CD4-positive, alpha-beta T cell treated with Interleukin-12 subunit alpha and Interleukin-12 subunit beta, for 1 hour (primary cell): ENCODE measurements at regions not wholly inside any gene's neighbourhood (a gene's known extent, or its start where the extent isn't known, plus 50 kb on each side); places are given as distances from the start of the nearest gene placed in this dataset.
"Not testable (repeated sequence)": the region's sequence is repeated elsewhere in the genome, so short reads cannot be mapped to it uniquely, and the experiment has no call there.

Source experiments
- DNase-seq: peaks from one replicate; pipeline ENCODE4 v3.0.0-alpha.2; 2020

DNA sequence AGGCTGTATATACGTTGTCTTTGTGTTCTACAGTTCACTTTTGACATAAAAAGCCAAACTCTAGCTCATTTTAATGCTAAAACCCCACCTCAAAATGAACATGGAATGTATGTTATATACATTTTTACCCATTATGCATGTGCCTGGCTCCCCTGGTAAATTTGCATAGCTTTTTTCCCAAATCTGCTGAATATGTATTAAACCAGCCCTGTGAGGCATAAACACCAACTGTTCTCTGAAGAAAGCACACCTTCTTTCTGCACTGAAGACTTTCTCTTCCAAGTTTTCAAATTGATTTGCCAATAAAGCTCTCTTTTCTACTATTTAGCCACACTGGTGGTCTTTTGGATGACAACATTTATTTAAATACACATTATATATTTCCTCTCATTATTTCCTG, 549.4 kb downstream of the TRIB2 start:
- DNase-seq, result no peak

GRCh38 chr2:13284688-13285087, 568.0 kb downstream of the TRIB2 start:
- DNase-seq, result no peak

DNA sequence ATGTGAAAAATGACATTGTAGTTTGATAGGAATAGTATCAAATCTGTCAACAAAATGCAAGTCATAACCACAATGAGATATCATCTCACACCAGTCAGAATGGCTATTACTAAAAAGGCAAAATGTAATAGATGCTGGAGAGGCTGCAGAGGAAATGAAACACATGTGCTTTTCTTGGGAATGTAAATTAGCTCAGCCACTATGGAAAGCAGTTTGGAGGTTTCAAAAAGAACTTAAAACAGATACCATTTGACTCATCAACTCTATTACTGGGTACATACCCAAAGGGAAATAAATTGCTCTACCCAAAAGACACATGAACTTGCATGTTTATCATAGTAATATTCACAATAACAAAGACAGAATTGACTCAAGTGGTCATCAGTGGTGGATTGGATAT, 572.6 kb downstream of the TRIB2 start:
- no peak for DNase-seq

DNA sequence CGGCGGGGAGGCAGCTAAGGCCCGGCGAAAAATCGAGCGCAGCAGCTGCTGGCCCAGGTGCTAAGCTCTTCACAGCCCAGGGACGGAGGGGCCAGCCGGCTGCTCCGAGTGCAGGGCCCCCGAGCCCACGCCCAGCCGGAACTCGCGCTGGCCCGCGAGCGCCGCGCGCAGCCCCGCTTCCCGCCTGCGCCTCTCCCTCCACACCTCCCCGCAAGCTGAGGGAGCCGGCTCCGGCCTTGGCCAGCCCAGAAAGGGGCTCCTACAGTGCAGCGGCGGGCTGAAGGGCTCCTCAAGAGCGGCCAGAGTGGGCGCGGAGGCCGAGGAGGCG, 591.7 kb downstream of the TRIB2 start:
- DNase-seq, result not testable (repeated sequence)

DNA sequence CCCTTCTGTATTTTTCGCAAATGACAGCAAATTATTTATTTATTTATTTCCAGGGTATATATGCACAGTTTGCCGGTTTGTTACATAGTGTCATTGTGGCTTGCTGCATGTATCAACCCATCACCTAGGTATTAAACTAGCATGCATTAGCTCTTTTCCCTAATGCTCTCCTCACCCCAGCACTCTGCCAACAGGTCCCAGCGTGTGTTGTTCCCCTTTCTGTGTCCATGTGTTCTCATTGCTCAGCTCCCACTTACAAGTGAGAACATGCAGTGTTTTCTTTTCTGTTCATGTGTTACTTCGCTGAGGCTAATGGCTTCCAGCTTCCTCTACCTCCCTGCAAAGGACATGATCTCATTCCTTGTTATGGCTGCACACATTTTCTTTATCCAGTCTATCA, 592.3 kb downstream of the TRIB2 start:
- no peak for DNase-seq

DNA sequence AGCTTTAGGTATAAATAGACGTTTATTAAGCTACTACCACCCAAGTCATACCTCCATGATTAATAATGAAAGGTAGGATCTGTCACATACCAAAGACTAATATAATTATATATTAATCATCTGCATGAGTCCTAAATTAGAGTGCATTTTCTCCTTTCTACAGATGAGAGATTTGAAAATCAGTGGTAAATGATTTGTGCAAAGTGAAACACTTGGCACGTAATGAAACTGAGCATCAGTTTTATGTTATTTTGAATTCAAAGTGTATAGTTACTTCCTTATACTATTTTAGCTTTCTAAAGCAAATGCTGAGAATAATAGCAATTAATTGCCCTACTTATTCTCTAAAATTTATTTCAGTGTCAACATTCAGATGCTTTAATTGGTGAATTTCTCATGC, 615.3 kb downstream of the TRIB2 start:
- DNase-seq, result no peak

- DNase-seq, result not testable (repeated sequence)
Observed at GRCh38 chr2:13334071-13334470, 617.3 kb downstream of the TRIB2 start.

- no peak for DNase-seq
Observed at GRCh38 chr2:13334545-13334944, 617.8 kb downstream of the TRIB2 start.

DNA sequence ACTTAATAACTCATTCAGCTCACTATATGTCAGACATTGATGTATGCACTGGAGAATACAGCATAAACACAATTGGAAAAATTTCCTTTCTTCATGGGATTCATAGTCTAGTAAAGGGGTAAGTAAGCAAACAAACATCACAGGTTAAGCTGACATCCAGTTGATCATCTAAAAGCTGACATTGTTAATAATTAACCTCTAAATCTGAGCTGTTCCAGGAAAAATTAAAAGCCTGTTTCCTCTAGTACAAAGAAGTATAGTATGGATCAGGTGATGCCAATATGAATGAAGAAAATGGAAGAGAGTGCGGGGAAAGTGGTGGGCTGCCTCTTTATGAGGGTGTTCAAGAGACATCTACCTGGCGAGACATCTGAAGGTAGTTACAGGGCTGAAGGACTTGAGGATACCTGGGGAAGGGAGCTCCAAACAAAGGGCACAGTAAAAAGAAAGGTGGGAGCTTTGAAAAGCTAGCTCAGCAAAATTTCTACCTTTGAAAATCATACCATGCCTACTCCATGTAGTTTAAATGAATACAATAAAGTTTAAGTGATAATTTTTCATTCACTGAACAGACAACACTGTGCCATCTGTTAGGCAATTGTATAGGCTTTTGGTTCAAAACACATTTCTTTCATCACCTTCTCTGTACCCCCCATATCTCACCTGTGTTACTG, 619.3 kb downstream of the TRIB2 start:
- DNase-seq, result no peak

DNA sequence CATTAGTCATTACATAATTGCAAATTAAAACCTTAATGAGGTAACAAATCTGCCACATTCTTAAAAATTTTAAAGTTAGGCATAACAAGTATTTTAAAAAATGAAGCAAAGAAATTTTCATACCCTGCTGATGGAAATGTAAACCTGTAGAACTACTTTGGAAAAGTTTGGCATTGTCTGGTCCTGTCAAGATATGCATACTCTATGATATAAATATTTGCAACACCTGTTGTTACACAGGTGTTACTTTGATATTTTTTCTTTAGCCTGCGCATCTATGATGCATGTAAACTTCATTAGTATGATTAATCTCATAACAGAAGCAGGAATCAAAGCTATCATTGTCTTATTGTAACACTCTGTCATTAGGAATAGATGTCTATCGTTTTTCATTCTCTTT, 634.3 kb downstream of the TRIB2 start:
- DNase-seq, result no peak

GRCh38 chr2:13353083-13353482, 636.3 kb downstream of the TRIB2 start:
- no peak for DNase-seq

DNA sequence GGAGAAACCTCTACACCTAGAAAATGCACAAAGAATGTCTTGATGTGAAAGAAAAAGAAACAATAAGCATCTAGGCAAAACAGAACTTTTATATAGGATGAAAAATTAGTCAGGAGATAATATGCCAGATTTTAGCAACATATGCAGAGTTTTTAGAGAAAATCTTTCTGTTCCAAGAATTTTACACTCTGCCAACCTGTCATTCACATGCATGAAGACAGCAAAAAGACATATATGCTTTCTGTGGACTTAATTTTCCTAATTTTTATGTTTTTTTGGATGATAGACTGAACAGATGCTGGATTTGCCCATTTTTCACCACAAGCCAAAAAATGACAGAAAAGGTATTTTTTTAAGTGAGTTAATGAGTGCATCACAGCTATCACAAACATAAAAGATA, 637.3 kb downstream of the TRIB2 start:
- DNase-seq, result no peak

DNA sequence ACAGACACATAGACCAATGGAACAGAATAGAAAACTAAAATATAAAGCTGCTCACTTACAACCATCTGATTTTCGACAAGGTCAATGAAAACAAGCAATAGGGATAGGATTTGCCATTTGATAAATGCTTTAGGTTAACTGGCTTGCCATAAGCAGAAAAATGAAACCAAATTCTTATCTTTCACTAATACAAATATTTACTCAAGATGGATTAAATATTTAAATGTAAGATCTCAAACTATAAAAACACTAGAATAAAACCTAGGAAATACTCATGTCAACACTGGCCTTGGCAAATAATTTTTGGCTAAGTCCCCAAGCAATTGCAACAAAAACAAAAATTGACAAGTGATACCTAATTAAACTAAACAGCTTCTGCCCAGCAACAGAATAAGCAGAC, 665.2 kb downstream of the TRIB2 start:
- DNase-seq, result not testable (repeated sequence)

DNA sequence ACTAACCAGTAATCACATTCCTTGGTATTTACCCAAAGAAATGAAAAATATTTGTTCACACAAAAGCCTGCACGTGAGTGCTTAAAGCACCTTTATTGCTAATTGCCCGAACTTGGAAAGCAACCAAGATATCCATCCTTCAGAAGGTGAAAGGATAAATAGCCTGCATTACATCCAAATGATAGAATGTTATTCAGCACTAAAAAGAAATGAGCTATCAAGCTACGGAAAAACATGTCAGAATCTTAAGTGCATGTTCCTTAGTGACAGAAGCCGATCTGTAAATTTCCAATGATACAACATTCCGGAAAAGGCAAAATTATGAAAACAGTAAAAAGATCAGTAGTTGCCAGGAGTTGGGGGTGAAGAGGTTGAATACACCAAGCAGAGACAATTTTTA, 672.4 kb downstream of the TRIB2 start:
- not testable (repeated sequence) for DNase-seq

- no peak for DNase-seq
Observed at GRCh38 chr2:13390676-13391075, 673.9 kb downstream of the TRIB2 start.

GRCh38 chr2:13401312-13401711, 684.6 kb downstream of the TRIB2 start:
- DNase-seq, result no peak

- DNase-seq, result no peak
Observed at GRCh38 chr2:13413989-13414388, 697.3 kb downstream of the TRIB2 start.

- DNase-seq, result no peak
Observed at GRCh38 chr2:13414897-13415296, 698.2 kb downstream of the TRIB2 start.

DNA sequence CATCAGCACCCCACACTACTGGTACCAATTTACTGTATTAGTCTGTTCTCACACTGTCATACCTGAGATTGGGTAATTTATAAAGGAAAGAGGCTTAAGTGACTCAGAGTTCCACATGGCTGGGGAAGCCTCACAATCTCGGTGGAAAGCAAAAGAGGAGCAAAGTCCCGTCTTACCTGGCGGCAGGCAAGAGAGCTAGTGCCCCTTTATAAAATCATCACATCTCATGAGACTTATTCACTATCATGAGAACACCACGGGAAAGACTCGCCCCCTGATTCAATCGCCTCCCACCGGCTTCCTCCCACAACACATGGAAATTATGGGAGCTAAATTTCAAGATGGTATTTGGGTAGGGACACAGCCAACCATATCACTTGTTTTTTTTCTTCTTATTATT, 717.2 kb downstream of the TRIB2 start:
- DNase-seq, result no peak

GRCh38 chr2:13443554-13444261, 727.0 kb downstream of the TRIB2 start:
- DNase-seq, result not testable (repeated sequence)

GRCh38 chr2:13462464-13462863, 745.7 kb downstream of the TRIB2 start:
- DNase-seq, result no peak

DNA sequence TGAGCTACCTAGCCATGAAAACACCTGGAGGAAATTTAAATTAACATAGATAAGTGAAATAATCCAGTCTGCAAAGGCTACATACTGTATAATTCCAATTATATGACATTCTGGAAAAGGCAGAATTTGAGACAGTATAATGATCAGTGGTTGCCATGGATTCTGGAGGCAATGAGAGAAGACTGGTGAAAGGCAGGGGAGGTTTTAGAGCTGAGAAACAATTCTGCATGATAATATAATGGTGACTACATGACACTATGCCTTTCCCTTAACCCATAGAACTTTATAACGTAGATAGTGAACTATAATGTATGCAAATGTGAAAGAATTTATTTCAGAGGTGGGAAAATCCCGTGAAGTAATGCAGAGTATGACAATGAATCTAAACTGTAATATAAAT, 749.3 kb downstream of the TRIB2 start:
- DNase-seq, result no peak

DNA sequence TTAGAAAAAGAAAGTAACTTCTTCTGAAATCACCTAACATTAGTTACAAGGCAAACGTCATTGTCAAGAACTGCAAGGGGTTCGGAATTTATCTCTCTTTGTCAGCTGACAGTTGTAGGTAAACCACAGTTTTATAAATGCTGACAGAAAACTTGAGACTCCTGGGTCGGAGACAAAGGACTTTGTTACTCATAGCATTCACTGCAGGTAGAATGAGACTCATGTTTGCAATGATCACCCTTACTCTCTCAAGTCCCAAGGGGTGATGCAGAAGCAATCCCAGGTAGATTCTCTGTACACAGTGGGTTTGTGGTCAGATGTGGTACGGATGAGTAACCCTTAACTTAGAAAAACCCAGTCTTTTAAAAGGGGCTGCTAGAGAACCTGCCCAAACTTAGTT, 757.8 kb downstream of the TRIB2 start:
- DNase-seq, result no peak

DNA sequence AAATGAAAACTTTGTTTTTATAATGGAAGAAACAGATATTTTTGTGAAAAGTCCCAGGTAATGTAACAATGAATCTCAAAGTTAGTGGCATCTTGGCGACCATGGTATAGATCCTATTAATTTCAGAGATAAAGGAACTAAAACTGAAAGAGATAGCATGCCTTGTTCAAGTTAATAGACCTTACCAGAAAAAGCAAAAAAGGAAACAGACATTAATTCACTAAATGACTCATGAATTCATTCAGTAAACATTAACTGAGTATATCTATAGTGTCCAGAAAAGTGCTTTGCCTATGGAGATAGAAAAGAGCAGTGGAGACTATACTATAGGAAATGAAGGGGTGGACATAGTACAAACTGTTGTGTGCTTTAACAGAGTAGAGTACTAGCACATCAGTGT, 763.3 kb downstream of the TRIB2 start:
- no peak for DNase-seq

GRCh38 chr2:13481201-13481600, 764.5 kb downstream of the TRIB2 start:
- DNase-seq, result no peak
